PC-9 (cell line): ENCODE measurements at regions not wholly inside any gene's neighbourhood (a gene's known extent, or its start where the extent isn't known, plus 50 kb on each side); places are given as distances from the start of the nearest gene placed in this dataset.
A peak's percentile ranks its signal among the peaks of the same experiment; 100 is the strongest.
"Not testable (repeated sequence)": the region's sequence is repeated elsewhere in the genome, so short reads cannot be mapped to it uniquely, and the experiment has no call there.

Experiments
- BruUV-seq: library from RNA; stranded (reverse); fragments of 400-500 nt; replicated peaks from 2 replicates; lab custom pipeline; 2021; lab: Mats Ljungman, UMichigan
- CTCF ChIA-PET: fragments of 300-600 bp; sonication (Branson Sonifier 250); formaldehyde crosslinking; loops from one replicate; lab custom pipeline; 2022; ENCODE audit warnings: antibody characterized with exemption; lab: Charles Lee
- POLR2A ChIA-PET: fragments of 300-600 bp; sonication (Branson Sonifier 250); formaldehyde crosslinking; loops from one replicate; lab custom pipeline; 2022; ENCODE audit warnings: antibody characterized with exemption; ENCODE audit not compliant: unreplicated experiment; lab: Charles Lee
- DNase-seq, 2 experiments: peaks; one replicate each; pipeline versions ENCODE4 v3.0.0 to v3.0.0-alpha.2; 2015 to 2022; ENCODE audit warnings: mixed read lengths in 1 of 2
- H2AFZ ChIP-seq: fragments of 200-600 bp; sonication (generic); 2 replicates; pipeline ENCODE4 v1.8.1; 2017; ENCODE audit warnings: antibody characterized with exemption
- H3F3A ChIP-seq: fragments of 200-600 bp; sonication (generic); 2 replicates; pipeline ENCODE4 v1.8.1; 2017; ENCODE audit warnings: antibody characterized with exemption, mild to moderate bottlenecking, low read depth; ENCODE audit not compliant: insufficient read depth
- H3K27ac ChIP-seq: fragments of 200-600 bp; sonication (generic); 2 replicates; pipeline ENCODE4 v1.6.1; 2016; ENCODE audit warnings: mixed run types
- H3K27me3 ChIP-seq: fragments of 200-600 bp; sonication (generic); 2 replicates; pipeline ENCODE4 v1.6.1; 2016; ENCODE audit warnings: low read depth, mixed run types; ENCODE audit not compliant: insufficient read depth
- H3K36me3 ChIP-seq: fragments of 200-600 bp; sonication (generic); 2 replicates; pipeline ENCODE4 v1.6.1; 2016; ENCODE audit warnings: low read depth, mixed run types
- H3K4me1 ChIP-seq: fragments of 200-600 bp; sonication (generic); replicated peaks from 2 replicates; pipeline ENCODE4 v1.6.1; 2016; ENCODE audit warnings: mixed run types; ENCODE audit not compliant: insufficient read depth
- H3K4me2 ChIP-seq: fragments of 200-600 bp; sonication (generic); 2 replicates; pipeline ENCODE4 v1.6.1; 2017; ENCODE audit warnings: mixed run types
- H3K4me3 ChIP-seq: fragments of 200-600 bp; sonication (generic); 2 replicates; pipeline ENCODE4 v1.6.1; 2016; ENCODE audit warnings: mixed run types
- H3K79me2 ChIP-seq: fragments of 200-600 bp; sonication (generic); 2 replicates; pipeline ENCODE4 v1.6.1; 2017; ENCODE audit warnings: low read depth, mixed run types
- H3K9me2 ChIP-seq: fragments of 200-600 bp; sonication (generic); 2 replicates; pipeline ENCODE4 v1.8.1; 2017; ENCODE audit warnings: mild to moderate bottlenecking; ENCODE audit not compliant: insufficient read depth
- H3K9me3 ChIP-seq: fragments of 200-600 bp; sonication (generic); 2 replicates; pipeline ENCODE4 v1.8.1; 2016; ENCODE audit warnings: low read depth; ENCODE audit not compliant: insufficient read depth
- H4K20me1 ChIP-seq: fragments of 200-600 bp; sonication (generic); 2 replicates; pipeline ENCODE4 v1.8.1; 2017; ENCODE audit not compliant: insufficient read depth
- intact Hi-C: fragments of 100-400 bp; cut with micrococcal nuclease; formaldehyde crosslinking; loops from one replicate; pipeline ENCODE4 v1.10.0; 2022; ENCODE audit not compliant: unreplicated experiment

GRCh38 chr9:40592406-40592805 lies 536.1 kb downstream of the FOXD4L6 start:
- H3K36me3 ChIP-seq, DNase-seq, H2AFZ ChIP-seq, H3K9me2 ChIP-seq, H3K27me3 ChIP-seq, intact Hi-C loops, H3K27ac ChIP-seq, H3F3A ChIP-seq, CTCF ChIA-PET, H4K20me1 ChIP-seq, H3K4me3 ChIP-seq, H3K9me3 ChIP-seq, BruUV-seq, H3K4me2 ChIP-seq, H3K79me2 ChIP-seq, H3K4me1 ChIP-seq, POLR2A ChIA-PET: not testable (repeated sequence)

GRCh38 chr9:40591915-40592314 lies 536.6 kb downstream of the FOXD4L6 start:
- H3K36me3 ChIP-seq, H3K79me2 ChIP-seq, H3K9me2 ChIP-seq, H3K4me2 ChIP-seq, POLR2A ChIA-PET, BruUV-seq, H3K4me1 ChIP-seq, H3F3A ChIP-seq, H3K9me3 ChIP-seq, intact Hi-C loops, H3K4me3 ChIP-seq, DNase-seq, H2AFZ ChIP-seq, H4K20me1 ChIP-seq, H3K27ac ChIP-seq, CTCF ChIA-PET, H3K27me3 ChIP-seq: not testable (repeated sequence)

GRCh38 chr9:40587475-40588195 lies 540.8 kb downstream of the FOXD4L6 start:
- H3K4me2 ChIP-seq, H3K9me3 ChIP-seq, H3F3A ChIP-seq, H3K4me3 ChIP-seq, H3K79me2 ChIP-seq, H3K27ac ChIP-seq, BruUV-seq, intact Hi-C loops, H4K20me1 ChIP-seq, POLR2A ChIA-PET, H3K27me3 ChIP-seq, DNase-seq, H2AFZ ChIP-seq, H3K9me2 ChIP-seq, CTCF ChIA-PET, H3K4me1 ChIP-seq, H3K36me3 ChIP-seq: not testable (repeated sequence)

GRCh38 chr9:40584039-40584438 lies 544.4 kb downstream of the FOXD4L6 start:
- H3K4me1 ChIP-seq, BruUV-seq, H2AFZ ChIP-seq, CTCF ChIA-PET, H3K27me3 ChIP-seq, H3K9me3 ChIP-seq, H3K36me3 ChIP-seq, H3F3A ChIP-seq, H3K79me2 ChIP-seq, H4K20me1 ChIP-seq, H3K27ac ChIP-seq, intact Hi-C loops, H3K9me2 ChIP-seq, DNase-seq, POLR2A ChIA-PET, H3K4me2 ChIP-seq, H3K4me3 ChIP-seq: not testable (repeated sequence)

- POLR2A ChIA-PET, H3K4me2 ChIP-seq, DNase-seq, CTCF ChIA-PET, BruUV-seq, H3K4me3 ChIP-seq, H3K9me2 ChIP-seq, H3F3A ChIP-seq, H3K4me1 ChIP-seq, H3K79me2 ChIP-seq, H4K20me1 ChIP-seq, H3K27ac ChIP-seq, H2AFZ ChIP-seq, H3K36me3 ChIP-seq, intact Hi-C loops, H3K27me3 ChIP-seq, H3K9me3 ChIP-seq: not testable (repeated sequence)
Observed at GRCh38 chr9:40583230-40583629, 545.3 kb downstream of the FOXD4L6 start.

GRCh38 chr9:40578908-40579307 lies 549.6 kb downstream of the FOXD4L6 start:
- H3K36me3 ChIP-seq, H4K20me1 ChIP-seq, H3K9me3 ChIP-seq, intact Hi-C loops, H3F3A ChIP-seq, H2AFZ ChIP-seq, H3K27ac ChIP-seq, H3K4me2 ChIP-seq, BruUV-seq, H3K9me2 ChIP-seq, POLR2A ChIA-PET, H3K27me3 ChIP-seq, H3K4me1 ChIP-seq, H3K4me3 ChIP-seq, CTCF ChIA-PET, H3K79me2 ChIP-seq: not testable (repeated sequence)
- peak in 1 of 2 experiments; percentile 11 for DNase-seq
